Ishikawa (cell line): ENCODE measurements at regions not wholly inside any gene's neighbourhood (a gene's known extent, or its start where the extent isn't known, plus 50 kb on each side); places are given as distances from the start of the nearest gene placed in this dataset.

ENCODE experiments used
- EP300 ChIP-seq: IDR thresholded peaks from 2 replicates; pipeline ENCODE4 v1.6.1; 2012; ENCODE audit warnings: borderline replicate concordance
- FOXM1 ChIP-seq: IDR thresholded peaks from 2 replicates; pipeline ENCODE4 v1.6.1; 2012; ENCODE audit warnings: low read depth, borderline replicate concordance
- TF ChIP-seq, protein P1 (sequence below): IDR thresholded peaks from 2 replicates; pipeline ENCODE4 v1.6.1; 2012; ENCODE audit warnings: low read depth, mild to moderate bottlenecking

DNA sequence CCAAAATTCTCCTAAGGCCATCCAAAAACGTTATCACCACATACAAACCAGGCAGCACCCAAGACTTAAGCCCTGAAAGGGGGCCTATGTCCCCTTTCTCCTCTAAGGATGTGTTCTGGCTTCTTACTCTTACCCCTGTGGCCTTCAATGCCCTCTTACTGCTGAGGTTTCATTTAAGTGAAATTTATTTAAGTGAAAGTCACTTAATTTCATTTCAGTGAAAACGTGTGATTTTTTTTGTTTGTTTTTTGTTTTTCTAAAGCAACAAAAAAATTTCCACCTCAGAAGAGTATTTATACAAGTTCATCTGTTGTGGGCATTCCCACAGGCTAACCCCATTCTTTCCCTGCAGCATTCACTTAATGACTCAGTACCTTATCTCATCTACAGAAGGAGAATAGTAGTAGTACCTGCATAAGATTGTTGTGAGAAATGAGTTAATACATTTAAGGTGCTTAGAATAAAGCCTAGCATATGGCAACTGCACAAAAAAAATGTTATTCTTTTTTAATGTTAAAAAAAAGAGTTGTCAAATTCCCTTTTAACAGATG is 220.6 kb downstream of the CHRM3 start:
- TF ChIP-seq FOXM1 (no peak), EP300 (no peak)
- TF ChIP-seq, protein P1, sequence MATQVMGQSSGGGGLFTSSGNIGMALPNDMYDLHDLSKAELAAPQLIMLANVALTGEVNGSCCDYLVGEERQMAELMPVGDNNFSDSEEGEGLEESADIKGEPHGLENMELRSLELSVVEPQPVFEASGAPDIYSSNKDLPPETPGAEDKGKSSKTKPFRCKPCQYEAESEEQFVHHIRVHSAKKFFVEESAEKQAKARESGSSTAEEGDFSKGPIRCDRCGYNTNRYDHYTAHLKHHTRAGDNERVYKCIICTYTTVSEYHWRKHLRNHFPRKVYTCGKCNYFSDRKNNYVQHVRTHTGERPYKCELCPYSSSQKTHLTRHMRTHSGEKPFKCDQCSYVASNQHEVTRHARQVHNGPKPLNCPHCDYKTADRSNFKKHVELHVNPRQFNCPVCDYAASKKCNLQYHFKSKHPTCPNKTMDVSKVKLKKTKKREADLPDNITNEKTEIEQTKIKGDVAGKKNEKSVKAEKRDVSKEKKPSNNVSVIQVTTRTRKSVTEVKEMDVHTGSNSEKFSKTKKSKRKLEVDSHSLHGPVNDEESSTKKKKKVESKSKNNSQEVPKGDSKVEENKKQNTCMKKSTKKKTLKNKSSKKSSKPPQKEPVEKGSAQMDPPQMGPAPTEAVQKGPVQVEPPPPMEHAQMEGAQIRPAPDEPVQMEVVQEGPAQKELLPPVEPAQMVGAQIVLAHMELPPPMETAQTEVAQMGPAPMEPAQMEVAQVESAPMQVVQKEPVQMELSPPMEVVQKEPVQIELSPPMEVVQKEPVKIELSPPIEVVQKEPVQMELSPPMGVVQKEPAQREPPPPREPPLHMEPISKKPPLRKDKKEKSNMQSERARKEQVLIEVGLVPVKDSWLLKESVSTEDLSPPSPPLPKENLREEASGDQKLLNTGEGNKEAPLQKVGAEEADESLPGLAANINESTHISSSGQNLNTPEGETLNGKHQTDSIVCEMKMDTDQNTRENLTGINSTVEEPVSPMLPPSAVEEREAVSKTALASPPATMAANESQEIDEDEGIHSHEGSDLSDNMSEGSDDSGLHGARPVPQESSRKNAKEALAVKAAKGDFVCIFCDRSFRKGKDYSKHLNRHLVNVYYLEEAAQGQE: no peak
